Liver (tissue), 3 donors: ENCODE measurements at regions not wholly inside any gene's neighbourhood (a gene's known extent, or its start where the extent isn't known, plus 50 kb on each side); places are given as distances from the start of the nearest gene placed in this dataset.

Source experiments
- ATF3 ChIP-seq: IDR thresholded peaks from 2 replicates; pipeline ENCODE4 v1.6.1; 2016; ENCODE audit warnings: antibody characterized with exemption
- CTCF ChIP-seq: fragments of 150-350 bp; IDR thresholded peaks from 2 replicates; pipeline ENCODE4 v1.5.1; 2017; ENCODE audit warnings: improper control_type of control experiment, low read depth, low read length; ENCODE audit not compliant: missing input control
- EGR1 ChIP-seq, 2 donors: IDR thresholded peaks; 2 replicates each; pipeline ENCODE4 v1.6.1; 2016 to 2018; ENCODE audit warnings: antibody characterized with exemption in 2 of 2, low read depth in 2 of 2
- FOXA1 ChIP-seq: IDR thresholded peaks from 2 replicates; pipeline ENCODE4 v1.6.1; 2016; ENCODE audit warnings: antibody characterized with exemption
- GABPA ChIP-seq, 2 donors: IDR thresholded peaks in 1 of 2; conservative IDR thresholded peaks in 1 of 2; 2 replicates each; pipeline ENCODE4 v1.6.1; 2016; ENCODE audit warnings: antibody characterized with exemption in 2 of 2, mild to moderate bottlenecking in 1 of 2, moderate library complexity in 1 of 2
- HNF4A ChIP-seq, 2 donors: conservative IDR thresholded peaks; 2 replicates each; pipeline ENCODE4 v1.6.1; 2016; ENCODE audit warnings: antibody characterized with exemption in 2 of 2, mild to moderate bottlenecking in 2 of 2
- HNF4G ChIP-seq: IDR thresholded peaks from 2 replicates; pipeline ENCODE4 v1.6.1; 2016; ENCODE audit warnings: antibody characterized with exemption
- JUND ChIP-seq, 2 donors: IDR thresholded peaks; 2 replicates each; pipeline ENCODE4 v1.6.1; 2016; ENCODE audit warnings: antibody characterized with exemption in 2 of 2
- MAX ChIP-seq: IDR thresholded peaks from 2 replicates; pipeline ENCODE4 v1.6.1; 2016; ENCODE audit warnings: antibody characterized with exemption
- RAD21 ChIP-seq, 2 donors: IDR thresholded peaks; 2 replicates each; pipeline ENCODE4 v1.6.1; 2016; ENCODE audit warnings: antibody characterized with exemption in 2 of 2, mild to moderate bottlenecking in 2 of 2
- REST ChIP-seq: IDR thresholded peaks from 2 replicates; pipeline ENCODE4 v1.6.1; 2016; ENCODE audit warnings: antibody characterized with exemption, mild to moderate bottlenecking
- RXRA ChIP-seq, 2 donors: IDR thresholded peaks; 2 replicates each; pipeline ENCODE4 v1.6.1; 2017 to 2018; ENCODE audit warnings: antibody characterized with exemption in 2 of 2, mild to moderate bottlenecking in 1 of 2
- SP1 ChIP-seq: IDR thresholded peaks from 2 replicates; pipeline ENCODE4 v1.6.1; 2018; ENCODE audit warnings: antibody characterized with exemption, mild to moderate bottlenecking
- TAF1 ChIP-seq: conservative IDR thresholded peaks from 2 replicates; pipeline ENCODE4 v1.6.1; 2016; ENCODE audit warnings: antibody characterized with exemption, mild to moderate bottlenecking
- donor health status: healthy.
- donor health status: healthy.

GRCh38 chr12:63064080-63064479 is 86.9 kb downstream of the AVPR1A start:
- TF ChIP-seq CTCF (no peak), FOXA1 (no peak), REST (no peak), HNF4G (no peak), GABPA (IDR thresholded peaks at IDR 0.05 in 1 of 2, conservative IDR thresholded peaks at IDR 0.05 in 1 of 2) (no peak), RAD21 (IDR thresholded peaks at IDR 0.05) (no peak), EGR1 (IDR thresholded peaks at IDR 0.05; ENCODE audit: low read depth in 2 of 2) (no peak), MAX (no peak), RXRA (IDR thresholded peaks at IDR 0.05) (no peak), TAF1 (no peak), JUND (IDR thresholded peaks at IDR 0.05) (no peak), SP1 (no peak), ATF3 (no peak), HNF4A (conservative IDR thresholded peaks at IDR 0.05) (no peak)
